Esophagus squamous epithelium (tissue), 5 donors: ENCODE measurements at regions not wholly inside any gene's neighbourhood (a gene's known extent, or its start where the extent isn't known, plus 50 kb on each side); places are given as distances from the start of the nearest gene placed in this dataset.

Experiments
- DNase-seq: peaks from one replicate; lab custom pipeline; 2025; lab: John Stamatoyannopoulos, UW
- H3K27ac ChIP-seq, 4 donors: fragments of 200-600 bp; sonication (generic); one replicate each; pipeline ENCODE4 v1.5.1; 2016 to 2019; ENCODE audit warnings: mild to moderate bottlenecking in 1 of 4
- H3K27me3 ChIP-seq, 4 donors: fragments of 200-600 bp; sonication (generic); 1 replicate in 3 of 4; 2 replicates in 1 of 4; pipeline versions ENCODE4 v1.5.1 to v1.6.0; 2017 to 2021; ENCODE audit warnings: antibody characterized with exemption in 1 of 4
- H3K36me3 ChIP-seq, 3 donors: fragments of 200-600 bp; sonication (generic); one replicate each; pipeline ENCODE4 v1.5.1; 2016 to 2019
- H3K4me1 ChIP-seq, 3 donors: fragments of 200-600 bp; sonication (generic); one replicate each; pipeline ENCODE4 v1.5.1; 2017 to 2019
- H3K4me3 ChIP-seq, 4 donors: fragments of 200-600 bp; sonication (generic); 1 replicate in 3 of 4; 2 replicates in 1 of 4; pipeline ENCODE4 v1.5.1; 2016 to 2019; ENCODE audit warnings: mild to moderate bottlenecking in 2 of 4, moderate library complexity in 1 of 4
- H3K9me3 ChIP-seq, 3 donors: fragments of 200-600 bp; sonication (generic); one replicate each; pipeline ENCODE4 v1.5.1; 2016 to 2019
- POLR2A ChIP-seq, 4 donors: fragments of 450-650 bp; IDR thresholded peaks; one replicate each; pipeline ENCODE4 v1.6.1; 2017; ENCODE audit warnings: antibody characterized with exemption in 4 of 4, mild to moderate bottlenecking in 4 of 4, moderate library complexity in 3 of 4
- WGBS, 2 donors: methylation state at CpG; one replicate each; pipeline ENCODE4 v1.1.5; 2018; 5-methylcytosine and 5-hydroxymethylcytosine counted together
- intact Hi-C: fragments of 100-400 bp; cut with DNase I; formaldehyde crosslinking; loops from one replicate; pipeline ENCODE4 v1.15.0; 2022
- TF ChIP-seq, protein P1 (sequence below), 6 experiments: fragments of 450-650 bp in 4 of 6; fragments of 200-600 bp in 2 of 6; sonication (generic) in 2 of 6; IDR thresholded peaks; one replicate each; pipeline ENCODE4 v1.5.1; 2016 to 2019; ENCODE audit warnings: antibody characterized with exemption in 6 of 6, mild to moderate bottlenecking in 4 of 6, moderate library complexity in 4 of 6
- donor health status: DM: yes; HTN: yes; CAD: no.

DNA sequence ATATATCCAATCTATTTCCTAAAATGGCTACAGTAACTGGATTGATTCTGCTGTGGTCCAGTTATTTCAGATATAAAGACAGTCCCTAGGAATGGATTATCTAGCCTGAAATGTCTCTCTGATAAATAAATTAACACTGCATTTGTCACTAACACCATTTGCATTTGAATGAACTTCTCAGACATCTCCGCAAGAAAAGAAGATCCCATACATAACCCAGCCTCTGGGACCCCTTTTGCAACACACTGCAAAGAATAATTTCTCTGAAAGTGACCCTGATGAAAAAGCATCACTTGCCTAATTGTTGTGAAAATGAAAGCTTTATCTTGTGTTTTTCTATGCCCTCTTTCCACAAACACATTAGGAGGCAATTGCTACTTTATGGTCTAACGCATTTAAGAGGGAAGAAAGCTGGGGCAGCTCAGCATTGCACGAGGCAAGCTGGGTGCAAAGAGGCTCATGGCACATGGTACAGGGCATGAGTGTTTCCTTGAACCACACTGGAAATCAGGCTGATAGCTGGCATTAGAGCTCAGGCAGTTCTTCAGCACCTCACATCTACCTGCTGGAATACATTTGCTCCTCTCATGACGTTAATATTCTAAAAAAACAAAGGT, 379.9 kb downstream of the IRS2 start:
- intact Hi-C loops, result no loop called here
- no peak overlapping the region for H3K27ac ChIP-seq

DNA sequence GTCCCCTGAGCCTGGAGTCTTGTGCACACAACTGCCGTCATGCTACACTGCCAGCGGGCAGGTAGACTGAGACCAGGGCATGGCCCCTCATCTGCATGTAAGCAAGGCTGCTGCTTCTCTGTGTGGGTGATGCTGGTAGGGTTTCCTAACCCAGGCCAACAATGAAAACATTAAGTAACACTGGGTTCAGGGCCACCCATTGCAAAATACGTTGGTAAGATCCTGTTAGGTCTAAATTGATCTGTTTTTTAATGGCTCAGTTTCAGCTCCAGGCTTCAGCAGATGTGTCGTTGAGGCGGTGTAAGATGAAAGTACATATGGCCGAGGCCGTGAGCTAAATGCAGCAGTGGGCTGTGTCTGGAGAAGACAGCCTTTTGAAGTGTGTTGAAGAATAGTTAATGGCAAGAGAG, 383.4 kb downstream of the IRS2 start:
- DNase-seq, result no peak
- intact Hi-C loops, result no loop called here
- Histone ChIP-seq H3K27me3 (no peaks in the 10 kb centered on the region), H3K36me3 (no peaks in the 10 kb centered on the region), H3K4me3 (no peak overlapping the region), H3K27ac (no peak overlapping the region), H3K9me3 (no peaks in the 10 kb centered on the region), H3K4me1 (no peaks in the 10 kb centered on the region)
- TF ChIP-seq, protein P1, sequence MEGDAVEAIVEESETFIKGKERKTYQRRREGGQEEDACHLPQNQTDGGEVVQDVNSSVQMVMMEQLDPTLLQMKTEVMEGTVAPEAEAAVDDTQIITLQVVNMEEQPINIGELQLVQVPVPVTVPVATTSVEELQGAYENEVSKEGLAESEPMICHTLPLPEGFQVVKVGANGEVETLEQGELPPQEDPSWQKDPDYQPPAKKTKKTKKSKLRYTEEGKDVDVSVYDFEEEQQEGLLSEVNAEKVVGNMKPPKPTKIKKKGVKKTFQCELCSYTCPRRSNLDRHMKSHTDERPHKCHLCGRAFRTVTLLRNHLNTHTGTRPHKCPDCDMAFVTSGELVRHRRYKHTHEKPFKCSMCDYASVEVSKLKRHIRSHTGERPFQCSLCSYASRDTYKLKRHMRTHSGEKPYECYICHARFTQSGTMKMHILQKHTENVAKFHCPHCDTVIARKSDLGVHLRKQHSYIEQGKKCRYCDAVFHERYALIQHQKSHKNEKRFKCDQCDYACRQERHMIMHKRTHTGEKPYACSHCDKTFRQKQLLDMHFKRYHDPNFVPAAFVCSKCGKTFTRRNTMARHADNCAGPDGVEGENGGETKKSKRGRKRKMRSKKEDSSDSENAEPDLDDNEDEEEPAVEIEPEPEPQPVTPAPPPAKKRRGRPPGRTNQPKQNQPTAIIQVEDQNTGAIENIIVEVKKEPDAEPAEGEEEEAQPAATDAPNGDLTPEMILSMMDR (IDR thresholded peaks at IDR 0.05), result no peak
- TF ChIP-seq POLR2A (IDR thresholded peaks at IDR 0.05), result no peak
- WGBS, 2 donors, result 58 to 80% methylated on average over 5 to 7 of the region's 7 CpGs

More for the DNA sequence above, 379.9 kb downstream of the IRS2 start:
- DNase-seq, result no peak
- no peaks in the 10 kb centered on the region for H3K36me3 ChIP-seq
- 53 to 70% methylated on average over 4 of the region's 4 CpGs for WGBS, 2 donors
- H3K4me1 ChIP-seq, result no peaks in the 10 kb centered on the region
- H3K9me3 ChIP-seq, result no peaks in the 10 kb centered on the region
- H3K27me3 ChIP-seq, result no peaks in the 10 kb centered on the region
- no peak overlapping the region for H3K4me3 ChIP-seq
- TF ChIP-seq POLR2A (IDR thresholded peaks at IDR 0.05), result no peak

DNA sequence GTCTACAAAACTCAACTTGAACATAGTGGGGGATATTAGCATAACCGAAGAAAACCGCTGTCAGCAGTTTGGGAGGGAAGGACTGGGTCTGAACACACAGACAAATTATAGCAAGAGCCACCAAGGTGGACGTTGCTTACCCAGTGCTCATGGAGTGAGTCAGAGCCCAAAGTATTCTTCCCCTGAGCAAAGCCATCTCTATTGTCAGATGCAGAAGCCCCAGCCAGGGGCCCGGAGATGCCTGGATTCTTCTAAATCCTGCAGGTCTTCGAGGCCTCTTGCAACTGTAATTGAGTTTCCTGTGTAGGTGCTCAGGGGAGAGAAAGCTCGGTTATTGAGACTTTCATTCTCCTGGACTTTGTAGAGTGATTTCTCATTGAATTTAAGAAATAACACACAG, 384.5 kb downstream of the IRS2 start:
- Histone ChIP-seq H3K27me3 (no peaks in the 10 kb centered on the region), H3K9me3 (no peaks in the 10 kb centered on the region), H3K4me3 (no peak overlapping the region), H3K36me3 (no peaks in the 10 kb centered on the region), H3K27ac (no peak overlapping the region), H3K4me1 (no peaks in the 10 kb centered on the region)
- TF ChIP-seq, protein P1 (IDR thresholded peaks at IDR 0.05), result no peak
- TF ChIP-seq POLR2A (IDR thresholded peaks at IDR 0.05), result no peak
- intact Hi-C loops, result no loop called here
- 78 to 80% methylated on average over 6 of the region's 6 CpGs for WGBS, 2 donors
- DNase-seq, result no peak

DNA sequence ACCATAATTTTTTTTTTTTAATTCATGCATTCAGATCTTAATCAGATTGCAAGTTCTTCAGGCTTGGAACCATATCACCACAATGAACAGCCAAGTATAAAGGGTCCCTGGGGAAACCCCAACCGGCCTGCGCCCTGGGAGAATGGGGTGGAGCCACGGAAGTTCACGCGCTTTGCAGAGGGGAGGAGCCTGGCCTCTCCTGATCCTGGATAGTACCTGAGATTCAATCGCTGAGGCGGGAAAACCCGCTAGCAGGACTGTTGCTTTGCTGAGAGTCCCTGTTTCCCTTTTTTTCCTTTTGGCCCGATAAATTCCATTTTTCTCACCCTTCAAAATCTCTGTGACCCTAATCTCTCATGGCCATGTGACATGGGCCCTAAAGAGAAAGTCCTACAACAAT, 385.1 kb downstream of the IRS2 start:
- Histone ChIP-seq H3K27me3 (no peaks in the 10 kb centered on the region), H3K27ac (no peak overlapping the region), H3K4me1 (no peaks in the 10 kb centered on the region), H3K36me3 (no peaks in the 10 kb centered on the region), H3K9me3 (no peaks in the 10 kb centered on the region), H3K4me3 (no peak overlapping the region)
- DNase-seq, result no peak
- intact Hi-C loops, result no loop called here
- WGBS, 2 donors, result 80 to 95% methylated on average over 9 of the region's 9 CpGs
- TF ChIP-seq POLR2A (IDR thresholded peaks at IDR 0.05), result no peak
- TF ChIP-seq, protein P1 (IDR thresholded peaks at IDR 0.05), result no peak

DNA sequence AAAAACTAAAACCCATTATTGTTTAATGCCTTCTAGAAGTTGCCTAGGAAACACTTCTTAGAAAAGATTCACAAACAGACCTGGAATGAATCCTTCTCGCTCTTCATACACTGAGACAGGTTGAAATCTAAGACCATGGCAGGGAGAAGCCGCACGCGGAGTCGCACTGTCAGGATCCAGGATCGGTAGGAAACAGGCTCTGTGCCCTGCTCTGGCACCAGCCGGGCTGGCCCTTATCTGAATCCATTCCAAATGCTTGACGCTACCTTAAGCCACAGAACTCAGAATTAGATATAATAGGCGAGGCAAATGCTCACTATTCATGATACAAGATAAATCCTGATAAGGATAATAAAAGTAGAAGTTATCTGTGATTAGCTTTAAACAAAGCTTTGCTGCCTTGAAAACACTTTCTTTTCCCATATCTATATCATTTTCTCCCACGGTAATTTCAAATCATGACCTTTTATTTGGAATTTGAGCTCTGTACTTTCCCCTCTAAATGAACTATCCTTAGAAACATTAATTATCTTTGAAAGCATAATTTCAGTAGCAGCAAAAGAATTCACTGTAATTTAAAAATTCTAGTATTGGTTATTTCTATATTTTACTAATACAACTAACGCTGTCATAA, 385.6 kb downstream of the IRS2 start:
- no peak for DNase-seq
- WGBS, 2 donors, result 89 to 92% methylated on average over 11 of the region's 11 CpGs
- Histone ChIP-seq H3K9me3 (no peaks in the 10 kb centered on the region), H3K36me3 (no peaks in the 10 kb centered on the region), H3K4me1 (no peaks in the 10 kb centered on the region), H3K4me3 (no peak overlapping the region), H3K27ac (no peak overlapping the region), H3K27me3 (no peaks in the 10 kb centered on the region)
- TF ChIP-seq, protein P1 (IDR thresholded peaks at IDR 0.05), result no peak
- no peak for TF ChIP-seq POLR2A (IDR thresholded peaks at IDR 0.05)
- intact Hi-C loops, result no loop called here
